ENCODE measurements at regions not wholly inside any gene's neighbourhood (a gene's known extent, or its start where the extent isn't known, plus 50 kb on each side); places are given as distances from the start of the nearest gene placed in this dataset.

DNA sequence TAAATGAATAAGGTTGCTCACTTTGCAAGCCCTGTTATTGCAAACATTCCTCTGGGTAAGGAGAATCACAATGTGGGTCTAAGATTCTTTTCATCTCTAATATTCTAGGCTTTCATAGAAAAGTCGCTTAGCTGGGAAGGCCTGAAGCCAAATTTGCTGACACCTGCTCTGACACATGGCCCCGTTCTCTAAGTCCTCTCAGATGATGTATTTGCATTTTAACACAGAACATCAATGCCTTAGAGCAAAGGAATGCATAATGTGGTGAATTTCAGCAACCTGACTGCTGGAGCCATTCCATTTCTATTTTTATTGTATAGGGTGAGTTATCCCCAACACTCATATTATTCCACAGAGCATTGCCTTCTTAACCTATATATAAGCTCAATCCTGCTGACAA, 682.1 kb upstream of the NRP1 start:
- TF ChIP-seq, protein P1, sequence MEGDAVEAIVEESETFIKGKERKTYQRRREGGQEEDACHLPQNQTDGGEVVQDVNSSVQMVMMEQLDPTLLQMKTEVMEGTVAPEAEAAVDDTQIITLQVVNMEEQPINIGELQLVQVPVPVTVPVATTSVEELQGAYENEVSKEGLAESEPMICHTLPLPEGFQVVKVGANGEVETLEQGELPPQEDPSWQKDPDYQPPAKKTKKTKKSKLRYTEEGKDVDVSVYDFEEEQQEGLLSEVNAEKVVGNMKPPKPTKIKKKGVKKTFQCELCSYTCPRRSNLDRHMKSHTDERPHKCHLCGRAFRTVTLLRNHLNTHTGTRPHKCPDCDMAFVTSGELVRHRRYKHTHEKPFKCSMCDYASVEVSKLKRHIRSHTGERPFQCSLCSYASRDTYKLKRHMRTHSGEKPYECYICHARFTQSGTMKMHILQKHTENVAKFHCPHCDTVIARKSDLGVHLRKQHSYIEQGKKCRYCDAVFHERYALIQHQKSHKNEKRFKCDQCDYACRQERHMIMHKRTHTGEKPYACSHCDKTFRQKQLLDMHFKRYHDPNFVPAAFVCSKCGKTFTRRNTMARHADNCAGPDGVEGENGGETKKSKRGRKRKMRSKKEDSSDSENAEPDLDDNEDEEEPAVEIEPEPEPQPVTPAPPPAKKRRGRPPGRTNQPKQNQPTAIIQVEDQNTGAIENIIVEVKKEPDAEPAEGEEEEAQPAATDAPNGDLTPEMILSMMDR (IDR thresholded peaks at IDR 0.05), result no peak
- no peak for TF ChIP-seq ZFX (IDR thresholded peaks at IDR 0.05; ENCODE audit: borderline replicate concordance)
